Esophagus muscularis mucosa (tissue), 4 donors: ENCODE measurements at regions not wholly inside any gene's neighbourhood (a gene's known extent, or its start where the extent isn't known, plus 50 kb on each side); places are given as distances from the start of the nearest gene placed in this dataset.

Experiments
- DNase-seq: peaks from one replicate; pipeline ENCODE4 v3.0.0-alpha.2; 2017; ENCODE audit errors: extremely low spot score
- H3K27ac ChIP-seq, 4 donors: fragments of 200-600 bp; sonication (generic); replicated peaks in 1 of 4; 1 replicate in 3 of 4; 2 replicates in 1 of 4; pipeline ENCODE4 v1.5.1; 2016 to 2019; ENCODE audit warnings: mild to moderate bottlenecking in 1 of 4
- H3K27me3 ChIP-seq, 4 donors: fragments of 200-600 bp; sonication (generic); one replicate each; pipeline versions ENCODE4 v1.5.1 to v1.6.0; 2016 to 2019
- H3K36me3 ChIP-seq, 4 donors: fragments of 200-600 bp; sonication (generic); one replicate each; pipeline ENCODE4 v1.5.1; 2016 to 2019
- H3K4me1 ChIP-seq, 4 donors: fragments of 200-600 bp; sonication (generic); one replicate each; pipeline ENCODE4 v1.5.1; 2016 to 2019
- H3K4me3 ChIP-seq, 4 donors: fragments of 200-600 bp; sonication (generic); 1 replicate in 2 of 4; 2 replicates in 2 of 4; pipeline ENCODE4 v1.5.1; 2016 to 2019; ENCODE audit warnings: mild to moderate bottlenecking in 4 of 4, moderate library complexity in 1 of 4
- H3K9me3 ChIP-seq, 4 donors: fragments of 200-600 bp; sonication (generic); 1 replicate in 3 of 4; 2 replicates in 1 of 4; pipeline ENCODE4 v1.5.1; 2016 to 2019
- CTCF ChIP-seq, 3 experiments: fragments of 200-600 bp in 2 of 3; fragments of 450-650 bp in 1 of 3; sonication (generic) in 2 of 3; IDR thresholded peaks; one replicate each; pipeline ENCODE4 v1.5.1; 2017 to 2019; ENCODE audit warnings: antibody characterized with exemption in 3 of 3, mild to moderate bottlenecking in 2 of 3, moderate library complexity in 1 of 3
- EP300 ChIP-seq: sonication (generic); formaldehyde crosslinking; IDR thresholded peaks from one replicate; pipeline ENCODE4 v1.6.1; 2017; ENCODE audit warnings: antibody characterized with exemption
- POLR2A ChIP-seq: fragments of 450-650 bp; IDR thresholded peaks from one replicate; pipeline ENCODE4 v1.6.1; 2017; ENCODE audit warnings: antibody characterized with exemption, moderate library complexity, mild to moderate bottlenecking, low read depth
- POLR2AphosphoS5 ChIP-seq, 2 donors: sonication (generic); formaldehyde crosslinking; IDR thresholded peaks; one replicate each; pipeline ENCODE4 v1.6.1; 2017; ENCODE audit warnings: antibody characterized with exemption in 2 of 2
- WGBS: methylation state at CpG from one replicate; pipeline ENCODE4 v1.1.5; 2018; 5-methylcytosine and 5-hydroxymethylcytosine counted together
- intact Hi-C: fragments of 100-400 bp; cut with DNase I; formaldehyde crosslinking; loops from one replicate; pipeline ENCODE4 v1.15.1; 2023

GRCh38 chr6:138622967-138623366, 123.7 kb upstream of the NHSL1 start:
- no peaks in the 10 kb centered on the region for H3K4me1 ChIP-seq
- TF ChIP-seq CTCF (IDR thresholded peaks at IDR 0.05): no peak
- TF ChIP-seq EP300: no peak
- TF ChIP-seq POLR2AphosphoS5 (IDR thresholded peaks at IDR 0.05): no peak
- TF ChIP-seq POLR2A: no peak
- H3K9me3 ChIP-seq: no peaks in the 10 kb centered on the region
- no peaks in the 10 kb centered on the region for H3K27me3 ChIP-seq
- no peak overlapping the region for H3K27ac ChIP-seq
- WGBS: 85% methylated on average over 5 of the region's 5 CpGs
- no peak overlapping the region for H3K4me3 ChIP-seq
- DNase-seq: no peak
- no peaks in the 10 kb centered on the region for H3K36me3 ChIP-seq
- intact Hi-C loops: no loop called here

GRCh38 chr6:138631566-138631965, 132.3 kb upstream of the NHSL1 start:
- intact Hi-C loops: no loop called here
- Histone ChIP-seq H3K4me3 (no peak overlapping the region), H3K9me3 (no peaks in the 10 kb centered on the region), H3K36me3 (no peaks in the 10 kb centered on the region), H3K4me1 (no peaks in the 10 kb centered on the region), H3K27me3 (no peaks in the 10 kb centered on the region), H3K27ac (no peak overlapping the region)
- DNase-seq: no peak
- WGBS: 93% methylated on average over 3 of the region's 3 CpGs
- TF ChIP-seq POLR2A: no peak
- no peak for TF ChIP-seq POLR2AphosphoS5 (IDR thresholded peaks at IDR 0.05)
- no peak for TF ChIP-seq EP300
- TF ChIP-seq CTCF (IDR thresholded peaks at IDR 0.05): no peak

DNA sequence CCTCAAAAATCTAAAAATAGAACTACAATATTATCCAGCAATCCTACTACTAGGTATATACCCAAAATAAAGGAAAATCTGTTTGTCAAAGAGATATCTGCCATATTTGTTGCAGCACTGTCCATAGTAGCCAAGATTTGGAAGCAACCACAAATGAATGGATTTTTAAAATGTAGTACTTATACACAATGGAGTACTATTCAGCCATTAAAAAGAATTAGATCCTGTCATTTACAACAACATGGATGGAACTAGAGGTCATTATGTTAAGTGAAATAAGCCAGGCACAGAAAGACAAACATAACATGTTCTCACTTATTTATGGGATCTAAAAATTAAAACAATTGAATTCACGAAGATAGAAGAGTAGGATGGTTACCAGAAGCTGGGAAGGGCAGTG, 135.7 kb upstream of the CCDC28A start:
- Histone ChIP-seq H3K9me3 (no peaks in the 10 kb centered on the region), H3K4me1 (peaks cover 0 to 4% (median 0%) of the 10 kb centered on the region in 4 donors), H3K4me3 (no peak overlapping the region), H3K36me3 (no peaks in the 10 kb centered on the region), H3K27me3 (no peaks in the 10 kb centered on the region), H3K27ac (no peak overlapping the region)
- DNase-seq: no peak
- intact Hi-C loops: no loop called here
- TF ChIP-seq CTCF (IDR thresholded peaks at IDR 0.05) (no peak), EP300 (no peak), POLR2AphosphoS5 (IDR thresholded peaks at IDR 0.05) (no peak), POLR2A (no peak)
- WGBS: 97% methylated on average over 1 of the region's 1 CpG

DNA sequence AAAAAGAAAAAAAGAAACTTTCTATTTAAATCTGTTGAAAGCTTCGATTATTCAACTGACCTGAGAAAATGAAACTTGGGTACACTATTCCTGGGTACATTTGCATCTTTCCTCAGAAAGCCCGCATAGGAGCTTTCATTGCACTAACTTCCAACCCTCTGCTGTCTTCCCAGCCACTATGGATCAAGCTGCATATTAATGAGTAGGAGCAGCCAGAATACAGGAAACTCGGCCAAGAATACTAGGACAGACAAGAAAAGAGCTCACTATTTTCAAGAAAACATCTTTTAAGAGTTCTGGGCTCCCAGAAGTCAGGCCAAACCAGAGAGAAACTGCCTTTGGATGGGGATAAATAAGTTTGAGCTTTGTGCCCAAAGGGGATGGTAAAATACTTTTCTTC, 135.0 kb upstream of the CCDC28A start:
- intact Hi-C loops: no loop called here
- no peak for TF ChIP-seq EP300
- TF ChIP-seq POLR2AphosphoS5 (IDR thresholded peaks at IDR 0.05): no peak
- no peak for TF ChIP-seq CTCF (IDR thresholded peaks at IDR 0.05)
- TF ChIP-seq POLR2A: no peak

DNA sequence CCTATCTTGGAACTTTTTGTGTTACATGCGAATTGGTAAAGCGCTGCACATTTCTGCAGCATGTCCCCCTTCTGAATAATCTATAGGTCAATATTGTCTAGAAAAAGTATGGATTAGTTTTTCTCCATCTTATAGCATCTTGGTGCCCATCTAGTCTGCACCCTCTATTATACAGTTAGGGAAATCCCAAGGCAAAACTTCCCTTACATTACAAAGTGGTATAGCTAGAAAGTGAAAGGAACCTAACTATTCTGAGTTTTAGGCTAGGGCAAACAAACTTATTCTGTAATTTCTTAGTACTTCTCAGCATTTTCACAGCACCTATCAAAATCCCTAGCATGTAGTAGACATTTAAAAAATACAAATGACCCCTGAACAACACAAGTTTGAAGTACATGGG, 133.5 kb upstream of the CCDC28A start:
- TF ChIP-seq EP300 (no peak), POLR2A (no peak), CTCF (IDR thresholded peaks at IDR 0.05) (no peak), POLR2AphosphoS5 (IDR thresholded peaks at IDR 0.05) (no peak)
- Histone ChIP-seq H3K36me3 (no peaks in the 10 kb centered on the region), H3K9me3 (no peaks in the 10 kb centered on the region), H3K27ac (no peak overlapping the region), H3K27me3 (no peaks in the 10 kb centered on the region), H3K4me3 (no peak overlapping the region), H3K4me1 (peaks cover 0 to 4% (median 0%) of the 10 kb centered on the region in 4 donors)
- intact Hi-C loops: no loop called here
- 98% methylated on average over 2 of the region's 2 CpGs for WGBS
- DNase-seq: no peak

More for the DNA sequence above, 135.0 kb upstream of the CCDC28A start:
- 66% methylated on average over 3 of the region's 3 CpGs for WGBS
- Histone ChIP-seq H3K4me3 (no peak overlapping the region), H3K36me3 (no peaks in the 10 kb centered on the region), H3K27ac (no peak overlapping the region), H3K4me1 (peaks cover 0 to 4% (median 0%) of the 10 kb centered on the region in 4 donors), H3K9me3 (no peaks in the 10 kb centered on the region), H3K27me3 (no peaks in the 10 kb centered on the region)
- no peak for DNase-seq
